ENCODE measurements at regions not wholly inside any gene's neighbourhood (a gene's known extent, or its start where the extent isn't known, plus 50 kb on each side); places are given as distances from the start of the nearest gene placed in this dataset.

GRCh38 chrX:97756879-97757278, 873.2 kb downstream of the RPA4 start:
- in situ Hi-C loops (cut with HindIII; ENCODE audit: low sequenced_read_pairs): no loop called here

GRCh38 chrX:97763391-97763790, 879.7 kb downstream of the RPA4 start:
- DNase-seq (ENCODE audit: low spot score): no peak
- in situ Hi-C loops (cut with HindIII; ENCODE audit: low sequenced_read_pairs): no loop called here

More at GRCh38 chrX:97756879-97757278, 873.2 kb downstream of the RPA4 start:
- no peak for DNase-seq (ENCODE audit: low spot score)

GRCh38 chrX:97763981-97764380, 880.3 kb downstream of the RPA4 start:
- no peak for DNase-seq (ENCODE audit: low spot score)
- in situ Hi-C loops (cut with HindIII; ENCODE audit: low sequenced_read_pairs): no loop called here

GRCh38 chrX:97766501-97767095, 882.9 kb downstream of the RPA4 start:
- in situ Hi-C loops (cut with HindIII; ENCODE audit: low sequenced_read_pairs): no loop called here
- DNase-seq (ENCODE audit: low spot score): no peak

GRCh38 chrX:97787311-97787710, 903.6 kb downstream of the RPA4 start:
- in situ Hi-C loops (cut with HindIII; ENCODE audit: low sequenced_read_pairs): no loop called here
- DNase-seq (ENCODE audit: low spot score): no peak

GRCh38 chrX:97787849-97788248, 904.1 kb downstream of the RPA4 start:
- in situ Hi-C loops (cut with HindIII; ENCODE audit: low sequenced_read_pairs): no loop called here

GRCh38 chrX:97790850-97791249, 907.1 kb downstream of the RPA4 start:
- in situ Hi-C loops (cut with HindIII; ENCODE audit: low sequenced_read_pairs): no loop called here
- DNase-seq (ENCODE audit: low spot score): no peak

More at GRCh38 chrX:97787849-97788248, 904.1 kb downstream of the RPA4 start:
- DNase-seq (ENCODE audit: low spot score): no peak

- in situ Hi-C loops (cut with HindIII; ENCODE audit: low sequenced_read_pairs): no loop called here
- DNase-seq (ENCODE audit: low spot score): no peak
Measured at GRCh38 chrX:97797076-97797475, 913.4 kb downstream of the RPA4 start.

- in situ Hi-C loops (cut with HindIII; ENCODE audit: low sequenced_read_pairs): no loop called here
- DNase-seq (ENCODE audit: low spot score): no peak
Measured at GRCh38 chrX:97806238-97806637, 922.5 kb downstream of the RPA4 start.

GRCh38 chrX:97806946-97807345, 923.2 kb downstream of the RPA4 start:
- no peak for DNase-seq (ENCODE audit: low spot score)
- in situ Hi-C loops (cut with HindIII; ENCODE audit: low sequenced_read_pairs): no loop called here

GRCh38 chrX:97820170-97820569, 936.5 kb downstream of the RPA4 start:
- in situ Hi-C loops (cut with HindIII; ENCODE audit: low sequenced_read_pairs): no loop called here
- no peak for DNase-seq (ENCODE audit: low spot score)

- DNase-seq (ENCODE audit: low spot score): no peak
Measured at GRCh38 chrX:97828471-97828870, 944.8 kb downstream of the RPA4 start.

GRCh38 chrX:97835969-97836368, 952.3 kb downstream of the RPA4 start:
- no peak for DNase-seq (ENCODE audit: low spot score)
- in situ Hi-C loops (cut with HindIII; ENCODE audit: low sequenced_read_pairs): no loop called here

More at GRCh38 chrX:97828471-97828870, 944.8 kb downstream of the RPA4 start:
- in situ Hi-C loops (cut with HindIII; ENCODE audit: low sequenced_read_pairs): no loop called here

- DNase-seq (ENCODE audit: low spot score): no peak
- in situ Hi-C loops (cut with HindIII; ENCODE audit: low sequenced_read_pairs): no loop called here
Measured at GRCh38 chrX:97841544-97842179, 958.0 kb downstream of the RPA4 start.

GRCh38 chrX:97842468-97843199, 958.9 kb downstream of the RPA4 start:
- no peak for DNase-seq (ENCODE audit: low spot score)
- in situ Hi-C loops (cut with HindIII; ENCODE audit: low sequenced_read_pairs): no loop called here

- no peak for DNase-seq (ENCODE audit: low spot score)
- in situ Hi-C loops (cut with HindIII; ENCODE audit: low sequenced_read_pairs): no loop called here
Measured at GRCh38 chrX:97843200-97843811, 959.6 kb downstream of the RPA4 start.

GRCh38 chrX:97844161-97844560, 960.5 kb downstream of the RPA4 start:
- no peak for DNase-seq (ENCODE audit: low spot score)
- in situ Hi-C loops (cut with HindIII; ENCODE audit: low sequenced_read_pairs): no loop called here

GRCh38 chrX:97844943-97845342, 961.2 kb downstream of the RPA4 start:
- in situ Hi-C loops (cut with HindIII; ENCODE audit: low sequenced_read_pairs): no loop called here
- no peak for DNase-seq (ENCODE audit: low spot score)

- no peak for DNase-seq (ENCODE audit: low spot score)
- in situ Hi-C loops (cut with HindIII; ENCODE audit: low sequenced_read_pairs): no loop called here
Measured at GRCh38 chrX:97845451-97845850, 961.7 kb downstream of the RPA4 start.

GRCh38 chrX:97846228-97846627, 962.5 kb downstream of the RPA4 start:
- DNase-seq (ENCODE audit: low spot score): no peak

More at GRCh38 chrX:97846228-97846627, 962.5 kb downstream of the RPA4 start:
- in situ Hi-C loops (cut with HindIII; ENCODE audit: low sequenced_read_pairs): no loop called here
